Activated T-cell treated with anti-CD3 and anti-CD28 coated beads for 4 hours (primary cell): ENCODE measurements at regions not wholly inside any gene's neighbourhood (a gene's known extent, or its start where the extent isn't known, plus 50 kb on each side); places are given as distances from the start of the nearest gene placed in this dataset.

Experiments
- DNase-seq: peaks from one replicate; pipeline ENCODE4 v3.0.0-alpha.2; 2020

GRCh38 chr11:15707971-15708370, 593.2 kb downstream of the INSC start:
- no peak for DNase-seq

GRCh38 chr11:15710580-15711275, 596.0 kb downstream of the INSC start:
- no peak for DNase-seq

GRCh38 chr11:15711311-15711710, 596.6 kb downstream of the INSC start:
- no peak for DNase-seq

- no peak for DNase-seq
Observed at GRCh38 chr11:15714641-15715399, 600.1 kb downstream of the INSC start.

GRCh38 chr11:15716550-15716949, 601.8 kb downstream of the INSC start:
- DNase-seq: no peak

- DNase-seq: no peak
Observed at GRCh38 chr11:15720460-15720859, 605.7 kb downstream of the INSC start.

GRCh38 chr11:15723966-15724365, 609.2 kb downstream of the INSC start:
- DNase-seq: no peak

GRCh38 chr11:15724601-15725000, 609.9 kb downstream of the INSC start:
- no peak for DNase-seq

- DNase-seq: no peak
Observed at GRCh38 chr11:15725246-15725645, 610.5 kb downstream of the INSC start.

GRCh38 chr11:15726221-15726746, 611.6 kb downstream of the INSC start:
- DNase-seq: no peak

GRCh38 chr11:15726893-15727519, 612.3 kb downstream of the INSC start:
- DNase-seq: no peak

- no peak for DNase-seq
Observed at GRCh38 chr11:15727520-15727914, 612.8 kb downstream of the INSC start.

GRCh38 chr11:15728207-15728606, 613.5 kb downstream of the INSC start:
- no peak for DNase-seq

GRCh38 chr11:15730263-15730994, 615.7 kb downstream of the INSC start:
- DNase-seq: no peak

GRCh38 chr11:15730995-15731385, 616.3 kb downstream of the INSC start:
- DNase-seq: no peak

- no peak for DNase-seq
Observed at GRCh38 chr11:15735706-15736105, 620.6 kb downstream of the SOX6 start.

- no peak for DNase-seq
Observed at GRCh38 chr11:15737320-15737719, 619.0 kb downstream of the SOX6 start.

- DNase-seq: no peak
Observed at GRCh38 chr11:15738931-15739330, 617.4 kb downstream of the SOX6 start.

- no peak for DNase-seq
Observed at GRCh38 chr11:15742626-15743519, 613.5 kb downstream of the SOX6 start.

- no peak for DNase-seq
Observed at GRCh38 chr11:15744693-15745092, 611.7 kb downstream of the SOX6 start.

GRCh38 chr11:15745266-15745665, 611.1 kb downstream of the SOX6 start:
- no peak for DNase-seq

GRCh38 chr11:15747671-15748070, 608.7 kb downstream of the SOX6 start:
- DNase-seq: no peak
